ENCODE measurements at regions not wholly inside any gene's neighbourhood (a gene's known extent, or its start where the extent isn't known, plus 50 kb on each side); places are given as distances from the start of the nearest gene placed in this dataset.

DNA sequence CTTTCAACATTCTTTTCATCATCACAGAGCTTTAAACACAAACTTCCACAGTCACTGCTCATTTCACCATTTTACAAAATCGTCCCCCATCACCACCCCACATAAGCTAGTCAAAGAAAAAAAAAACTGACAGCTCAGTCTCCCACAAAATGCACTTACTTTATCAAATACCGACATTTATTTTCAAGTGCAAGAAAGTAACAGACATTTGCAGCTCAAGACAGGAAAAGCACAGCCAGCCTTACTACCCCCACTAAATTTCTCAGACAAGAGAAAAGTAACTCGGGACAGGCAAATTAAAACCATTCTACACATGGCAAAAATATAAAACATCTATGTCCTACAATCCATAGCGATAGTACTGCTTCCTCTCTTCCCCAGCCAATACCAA, 402.4 kb downstream of the SHQ1 start:
- TF ChIP-seq POLR2A (IDR thresholded peaks at IDR 0.05) (no peak), EP300 (IDR thresholded peaks at IDR 0.05) (no peak)
- TF ChIP-seq, protein P1, sequence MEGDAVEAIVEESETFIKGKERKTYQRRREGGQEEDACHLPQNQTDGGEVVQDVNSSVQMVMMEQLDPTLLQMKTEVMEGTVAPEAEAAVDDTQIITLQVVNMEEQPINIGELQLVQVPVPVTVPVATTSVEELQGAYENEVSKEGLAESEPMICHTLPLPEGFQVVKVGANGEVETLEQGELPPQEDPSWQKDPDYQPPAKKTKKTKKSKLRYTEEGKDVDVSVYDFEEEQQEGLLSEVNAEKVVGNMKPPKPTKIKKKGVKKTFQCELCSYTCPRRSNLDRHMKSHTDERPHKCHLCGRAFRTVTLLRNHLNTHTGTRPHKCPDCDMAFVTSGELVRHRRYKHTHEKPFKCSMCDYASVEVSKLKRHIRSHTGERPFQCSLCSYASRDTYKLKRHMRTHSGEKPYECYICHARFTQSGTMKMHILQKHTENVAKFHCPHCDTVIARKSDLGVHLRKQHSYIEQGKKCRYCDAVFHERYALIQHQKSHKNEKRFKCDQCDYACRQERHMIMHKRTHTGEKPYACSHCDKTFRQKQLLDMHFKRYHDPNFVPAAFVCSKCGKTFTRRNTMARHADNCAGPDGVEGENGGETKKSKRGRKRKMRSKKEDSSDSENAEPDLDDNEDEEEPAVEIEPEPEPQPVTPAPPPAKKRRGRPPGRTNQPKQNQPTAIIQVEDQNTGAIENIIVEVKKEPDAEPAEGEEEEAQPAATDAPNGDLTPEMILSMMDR (IDR thresholded peaks at IDR 0.05): no peak
